ENCODE measurements at regions not wholly inside any gene's neighbourhood (a gene's known extent, or its start where the extent isn't known, plus 50 kb on each side); places are given as distances from the start of the nearest gene placed in this dataset.
"Not testable (repeated sequence)": the region's sequence is repeated elsewhere in the genome, so short reads cannot be mapped to it uniquely, and the experiment has no call there.

GRCh38 chr16:7962091-7962879, 628.0 kb downstream of the TMEM114 start:
- no peak for DNase-seq

GRCh38 chr16:7957151-7957550, 624.5 kb downstream of the RBFOX1 start:
- DNase-seq = no peak

GRCh38 chr16:7953360-7953759, 620.7 kb downstream of the RBFOX1 start:
- no peak for DNase-seq

GRCh38 chr16:7946142-7946541, 613.5 kb downstream of the RBFOX1 start:
- DNase-seq = no peak

- peak; percentile 27 for DNase-seq
Observed at GRCh38 chr16:7938175-7938574, 605.5 kb downstream of the RBFOX1 start.

GRCh38 chr16:7921345-7921744, 588.7 kb downstream of the RBFOX1 start:
- no peak for DNase-seq

GRCh38 chr16:7919782-7920181, 587.1 kb downstream of the RBFOX1 start:
- DNase-seq = no peak

GRCh38 chr16:7914748-7915147, 582.1 kb downstream of the RBFOX1 start:
- DNase-seq = no peak

- no peak for DNase-seq
Observed at GRCh38 chr16:7912132-7912531, 579.5 kb downstream of the RBFOX1 start.

GRCh38 chr16:7910116-7910515, 577.5 kb downstream of the RBFOX1 start:
- no peak for DNase-seq

- DNase-seq = no peak
Observed at GRCh38 chr16:7888411-7888810, 555.8 kb downstream of the RBFOX1 start.

- DNase-seq = no peak
Observed at GRCh38 chr16:7887316-7887715, 554.7 kb downstream of the RBFOX1 start.

GRCh38 chr16:7871979-7872378, 539.3 kb downstream of the RBFOX1 start:
- no peak for DNase-seq

- DNase-seq = no peak
Observed at GRCh38 chr16:7871371-7871770, 538.7 kb downstream of the RBFOX1 start.

- DNase-seq = no peak
Observed at GRCh38 chr16:7867831-7868230, 535.2 kb downstream of the RBFOX1 start.

- no peak for DNase-seq
Observed at GRCh38 chr16:7866144-7866543, 533.5 kb downstream of the RBFOX1 start.

- not testable (repeated sequence) for DNase-seq
Observed at GRCh38 chr16:7865393-7865792, 532.7 kb downstream of the RBFOX1 start.

GRCh38 chr16:7861891-7862582, 529.4 kb downstream of the RBFOX1 start:
- no peak for DNase-seq

- no peak for DNase-seq
Observed at GRCh38 chr16:7853197-7853596, 520.6 kb downstream of the RBFOX1 start.

- no peak for DNase-seq
Observed at GRCh38 chr16:7849841-7850240, 517.2 kb downstream of the RBFOX1 start.

GRCh38 chr16:7843261-7843660, 510.6 kb downstream of the RBFOX1 start:
- DNase-seq = no peak

- DNase-seq = peak; percentile 24
Observed at GRCh38 chr16:7839568-7839967, 506.9 kb downstream of the RBFOX1 start.

GRCh38 chr16:7834771-7835431, 502.3 kb downstream of the RBFOX1 start:
- DNase-seq = no peak

Measured in left kidney (tissue), 1 donor.